Activated naive CD4-positive, alpha-beta T cell treated with anti-CD3 and anti-CD28 coated beads for 36 hours (primary cell): ENCODE measurements at regions not wholly inside any gene's neighbourhood (a gene's known extent, or its start where the extent isn't known, plus 50 kb on each side); places are given as distances from the start of the nearest gene placed in this dataset.
"Not testable (repeated sequence)": the region's sequence is repeated elsewhere in the genome, so short reads cannot be mapped to it uniquely, and the experiment has no call there.

ENCODE experiments used
- CTCF ChIA-PET: fragments of 350-600 bp; sonication (Branson Sonifier 250); formaldehyde crosslinking; loops from one replicate; lab custom pipeline; 2021; ENCODE audit warnings: antibody characterized with exemption; lab: Charles Lee
- DNase-seq: peaks from one replicate; pipeline ENCODE4 v3.0.0-alpha.2; 2020
- H3K27ac Mint-ChIP-seq: one replicate; pipeline ENCODE4 v1.8.0; 2021; ENCODE audit warnings: mild to moderate bottlenecking, mixed read lengths
- H3K27me3 Mint-ChIP-seq: one replicate; pipeline ENCODE4 v1.8.0; 2021; ENCODE audit warnings: low read depth, mixed read lengths
- H3K36me3 Mint-ChIP-seq: one replicate; pipeline ENCODE4 v1.8.0; 2021; ENCODE audit warnings: low read depth, mixed read lengths
- H3K4me1 Mint-ChIP-seq: one replicate; pipeline ENCODE4 v1.8.0; 2021; ENCODE audit warnings: low read depth, mixed read lengths
- H3K4me3 Mint-ChIP-seq: one replicate; pipeline ENCODE4 v1.8.0; 2021; ENCODE audit warnings: mild to moderate bottlenecking, moderate library complexity, mixed read lengths
- H3K9me3 Mint-ChIP-seq: one replicate; pipeline ENCODE4 v1.8.0; 2021; ENCODE audit warnings: mixed read lengths
- intact Hi-C: fragments of 100-400 bp; cut with micrococcal nuclease; formaldehyde crosslinking; loops from one replicate; pipeline ENCODE4 v1.15.1; 2023

DNA sequence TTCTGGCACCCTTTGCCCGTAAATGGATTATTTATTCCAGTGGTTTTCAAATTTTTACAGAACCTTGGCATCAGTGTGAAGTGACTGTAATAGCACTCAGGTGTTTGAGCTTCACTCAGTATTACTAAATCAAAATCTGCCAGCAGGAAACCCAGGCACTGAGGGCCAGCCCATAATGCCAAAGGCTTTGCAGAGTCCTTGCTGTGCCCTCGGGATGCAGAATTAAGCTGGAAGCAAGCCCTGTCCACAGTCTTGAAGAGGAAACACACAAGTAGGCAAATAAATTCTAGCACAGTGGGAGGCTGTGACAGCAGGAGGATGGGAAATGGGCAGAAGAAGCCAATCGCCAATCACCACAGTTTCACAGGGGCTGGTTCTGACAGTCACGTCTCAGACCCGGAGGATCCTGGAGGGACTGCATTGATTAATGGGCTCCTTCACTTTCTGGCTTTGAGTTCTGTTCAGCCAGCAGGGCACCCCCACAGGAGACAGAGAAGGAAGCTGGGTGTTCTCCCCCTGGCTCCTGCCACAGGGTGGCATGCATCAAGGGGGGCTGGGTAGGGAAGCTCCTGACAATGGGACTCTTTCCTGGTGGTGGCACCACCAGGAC lies 138.8 kb downstream of the MTNR1A start:
- Mint-ChIP-seq H3K9me3 (no peaks in the 10 kb centered on the region), H3K27ac (no peak overlapping the region), H3K4me1 (no peaks in the 10 kb centered on the region), H3K4me3 (no peak overlapping the region), H3K27me3 (peaks cover 9% of the 10 kb centered on the region), H3K36me3 (no peaks in the 10 kb centered on the region)
- intact Hi-C loops: no loop called here
- CTCF ChIA-PET: no interaction called here
- DNase-seq: no peak

DNA sequence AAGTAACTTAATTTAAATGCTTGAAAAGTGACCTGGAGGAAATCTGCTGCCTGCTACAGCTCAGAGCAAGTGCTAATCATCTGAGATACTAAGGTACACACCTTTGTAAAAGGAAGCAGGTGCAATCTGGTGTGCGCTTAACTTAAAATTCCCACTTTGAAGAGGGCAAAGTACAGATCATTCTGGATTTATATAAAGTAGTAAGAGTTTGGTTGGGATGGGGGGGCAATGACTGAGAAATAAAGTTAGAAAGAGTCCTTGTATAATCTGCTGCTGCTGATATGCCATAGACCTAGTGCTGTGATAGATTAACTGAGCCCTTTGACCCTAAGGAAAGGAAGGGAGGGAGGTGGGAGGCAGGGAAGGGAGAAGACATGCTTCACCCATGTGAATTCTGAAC lies 141.0 kb downstream of the MTNR1A start:
- DNase-seq: no peak
- Mint-ChIP-seq H3K4me1 (no peaks in the 10 kb centered on the region), H3K9me3 (no peaks in the 10 kb centered on the region), H3K27me3 (peaks cover 5% of the 10 kb centered on the region), H3K27ac (no peak overlapping the region), H3K36me3 (no peaks in the 10 kb centered on the region), H3K4me3 (no peak overlapping the region)
- CTCF ChIA-PET: no interaction called here
- intact Hi-C loops: no loop called here

DNA sequence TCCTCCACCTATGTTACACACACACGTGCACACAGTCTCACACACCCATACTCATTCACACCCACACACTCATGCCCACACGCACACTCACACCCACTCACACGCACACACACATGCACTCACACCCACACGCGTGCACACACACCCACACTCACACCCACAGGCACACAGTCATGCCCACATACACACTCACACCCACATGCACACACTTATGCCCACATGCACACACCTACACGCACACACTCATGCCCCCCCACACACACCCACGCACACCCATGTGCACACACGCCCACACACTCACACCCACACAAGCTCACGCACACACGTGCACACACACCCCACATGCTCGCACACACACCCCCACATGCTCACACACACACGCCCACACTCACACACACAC lies 140.0 kb downstream of the F11 start:
- H3K36me3 Mint-ChIP-seq: no peaks in the 10 kb centered on the region
- CTCF ChIA-PET: no interaction called here
- no peak overlapping the region for H3K4me3 Mint-ChIP-seq
- intact Hi-C loops: no loop called here
- peaks cover 10% of the 10 kb centered on the region for H3K27me3 Mint-ChIP-seq
- no peaks in the 10 kb centered on the region for H3K4me1 Mint-ChIP-seq
- no peak for DNase-seq
- no peak overlapping the region for H3K27ac Mint-ChIP-seq
- H3K9me3 Mint-ChIP-seq: no peaks in the 10 kb centered on the region

DNA sequence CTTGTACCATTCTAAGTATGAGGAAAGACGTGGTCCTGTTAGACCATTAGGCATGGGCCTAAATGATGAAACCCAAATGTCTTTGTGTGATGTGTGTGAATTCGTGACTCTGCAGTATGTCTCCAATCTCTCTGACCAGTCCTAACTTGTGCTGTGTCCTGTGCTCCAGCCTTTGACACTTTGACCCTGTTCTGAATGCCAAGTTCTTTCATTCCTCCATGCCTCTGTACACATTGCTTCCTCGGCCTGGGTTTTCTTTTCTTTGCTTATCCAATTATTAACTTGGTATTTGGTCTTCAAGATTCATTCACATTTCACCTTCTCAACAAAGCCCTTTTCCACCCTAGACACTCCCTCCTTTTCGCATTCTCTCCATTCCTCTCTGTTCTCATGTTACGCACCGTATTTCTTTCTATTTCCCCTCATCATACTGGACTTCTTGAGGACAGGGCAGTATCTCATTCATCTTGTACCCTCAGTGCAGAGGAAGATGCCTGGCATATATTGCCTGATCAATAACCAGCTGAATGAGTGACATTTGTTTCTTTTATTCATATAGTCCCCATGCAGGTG lies 138.7 kb downstream of the F11 start:
- H3K4me1 Mint-ChIP-seq: no peaks in the 10 kb centered on the region
- CTCF ChIA-PET: no interaction called here
- H3K4me3 Mint-ChIP-seq: no peak overlapping the region
- no peak overlapping the region for H3K27ac Mint-ChIP-seq
- H3K27me3 Mint-ChIP-seq: peaks cover 10% of the 10 kb centered on the region
- no peaks in the 10 kb centered on the region for H3K36me3 Mint-ChIP-seq
- intact Hi-C loops: no loop called here
- H3K9me3 Mint-ChIP-seq: no peaks in the 10 kb centered on the region
- no peak for DNase-seq

DNA sequence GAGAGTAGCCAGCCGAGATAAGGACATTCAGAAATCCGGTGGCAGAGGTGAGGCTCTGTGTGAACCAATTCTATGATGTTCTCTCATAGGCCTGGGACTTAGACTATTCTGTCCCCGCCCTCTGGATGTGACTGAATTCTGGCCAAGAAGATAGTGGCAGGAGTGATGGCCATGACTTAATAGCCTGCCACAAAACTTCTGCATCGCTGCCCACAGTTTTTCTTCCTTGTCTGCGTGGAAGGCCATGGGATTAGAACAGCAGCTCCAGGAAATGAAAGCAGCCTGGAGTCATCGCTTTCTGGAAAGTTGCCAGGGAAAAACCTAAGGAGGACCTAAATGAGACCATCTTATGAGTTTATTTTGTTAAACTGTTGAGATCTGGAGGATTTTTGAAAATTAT lies 134.7 kb downstream of the F11 start:
- H3K4me3 Mint-ChIP-seq: no peak overlapping the region
- no peaks in the 10 kb centered on the region for H3K4me1 Mint-ChIP-seq

DNA sequence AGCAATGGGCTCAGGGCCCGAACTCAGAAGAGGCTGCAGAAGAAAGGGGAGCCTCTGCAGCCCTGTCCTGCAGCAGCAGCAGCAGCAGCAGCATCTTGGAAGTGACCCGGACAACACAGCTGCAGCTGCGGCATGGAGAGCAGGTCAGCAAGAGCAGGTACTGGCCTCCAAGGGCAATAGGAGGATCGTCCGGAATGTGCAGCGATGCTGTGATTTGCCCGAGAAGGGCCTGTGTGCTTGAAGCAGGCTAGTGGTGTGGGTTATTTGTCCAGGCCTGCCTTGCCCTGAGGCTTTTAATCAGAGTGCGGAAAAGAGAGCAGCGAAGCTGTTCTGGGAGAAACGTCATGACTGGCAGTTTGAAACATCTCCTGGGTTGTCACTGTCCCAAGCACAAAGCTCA lies 126.0 kb downstream of the F11 start:
- no peak overlapping the region for H3K27ac Mint-ChIP-seq
- no peaks in the 10 kb centered on the region for H3K27me3 Mint-ChIP-seq
- H3K36me3 Mint-ChIP-seq: no peaks in the 10 kb centered on the region
- H3K9me3 Mint-ChIP-seq: no peaks in the 10 kb centered on the region
- CTCF ChIA-PET: no interaction called here
- intact Hi-C loops: no loop called here
- no peak for DNase-seq
- H3K4me1 Mint-ChIP-seq: no peaks in the 10 kb centered on the region
- H3K4me3 Mint-ChIP-seq: no peak overlapping the region

More for the DNA sequence above, 134.7 kb downstream of the F11 start:
- no peaks in the 10 kb centered on the region for H3K9me3 Mint-ChIP-seq
- no peaks in the 10 kb centered on the region for H3K36me3 Mint-ChIP-seq
- intact Hi-C loops: no loop called here
- no peak for DNase-seq
- CTCF ChIA-PET: no interaction called here
- no peak overlapping the region for H3K27ac Mint-ChIP-seq
- peaks cover 2% of the 10 kb centered on the region for H3K27me3 Mint-ChIP-seq

DNA sequence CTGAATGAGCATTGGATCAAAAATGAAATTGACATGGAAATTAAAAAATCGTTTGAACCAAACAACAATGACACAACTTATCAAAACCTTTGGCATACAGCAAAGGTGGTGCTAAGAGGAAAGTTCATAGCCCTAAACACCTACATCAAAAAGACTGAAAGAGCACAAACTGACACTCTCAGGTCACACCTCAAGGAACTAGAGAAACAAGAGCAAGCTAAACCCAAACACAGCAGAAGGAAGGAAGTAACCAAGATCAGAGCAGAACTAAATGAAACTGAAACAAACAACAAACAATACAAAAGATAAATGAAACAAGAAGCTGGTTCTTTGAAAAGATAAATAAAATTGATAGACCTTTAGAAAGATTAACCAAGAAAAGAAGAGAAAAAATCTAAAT lies 118.3 kb downstream of the F11 start:
- H3K4me3 Mint-ChIP-seq, DNase-seq, H3K9me3 Mint-ChIP-seq, H3K4me1 Mint-ChIP-seq, CTCF ChIA-PET, H3K27ac Mint-ChIP-seq, H3K36me3 Mint-ChIP-seq, H3K27me3 Mint-ChIP-seq, intact Hi-C loops: not testable (repeated sequence)

DNA sequence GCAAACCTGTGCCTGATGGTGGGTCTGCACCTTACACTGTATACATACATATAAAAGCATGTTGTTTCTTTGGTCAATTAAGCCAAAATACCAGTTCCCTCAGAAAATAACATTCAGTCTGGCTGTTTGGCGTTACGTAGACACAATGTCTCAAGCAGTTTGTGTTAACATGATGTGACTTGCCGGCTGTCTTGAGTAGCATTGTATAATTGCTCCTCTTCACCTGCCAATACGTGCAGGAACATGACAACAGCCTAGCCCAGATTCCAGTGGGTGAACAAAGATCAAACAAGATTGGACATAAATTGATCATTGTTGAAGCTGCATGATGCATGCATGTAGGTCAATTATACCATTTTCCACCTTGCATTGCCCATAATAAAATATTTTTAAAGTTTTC lies 102.3 kb downstream of the F11 start:
- Mint-ChIP-seq H3K4me1 (no peaks in the 10 kb centered on the region), H3K4me3 (no peak overlapping the region)

DNA sequence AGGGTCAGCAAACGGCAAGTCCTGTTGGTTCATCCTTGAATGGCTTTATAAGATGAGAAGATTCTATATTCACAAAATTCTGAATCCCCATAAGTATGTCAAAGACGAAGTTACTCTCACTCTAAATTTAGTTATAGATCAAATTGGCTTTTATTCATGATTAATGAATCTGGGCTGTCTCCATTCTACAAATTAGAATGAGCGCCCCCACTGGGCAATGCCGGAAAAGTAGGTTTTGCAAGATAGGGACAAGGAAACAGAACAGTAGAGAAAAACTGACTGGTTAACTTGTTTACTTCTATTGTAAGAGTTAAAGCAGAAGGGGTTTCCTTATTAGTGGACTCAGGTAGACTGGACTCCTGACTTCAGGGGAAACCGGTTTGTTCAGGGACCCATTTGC lies 100.3 kb downstream of the F11 start:
- H3K27me3 Mint-ChIP-seq: no peaks in the 10 kb centered on the region
- no peaks in the 10 kb centered on the region for H3K4me1 Mint-ChIP-seq
- H3K27ac Mint-ChIP-seq: no peak overlapping the region
- H3K4me3 Mint-ChIP-seq: no peak overlapping the region
- CTCF ChIA-PET: no interaction called here
- no peaks in the 10 kb centered on the region for H3K36me3 Mint-ChIP-seq
- H3K9me3 Mint-ChIP-seq: peaks cover 18% of the 10 kb centered on the region
- DNase-seq: no peak
- intact Hi-C loops: no loop called here

More for the DNA sequence above, 102.3 kb downstream of the F11 start:
- Mint-ChIP-seq H3K9me3 (peaks cover 18% of the 10 kb centered on the region), H3K36me3 (no peaks in the 10 kb centered on the region), H3K27me3 (no peaks in the 10 kb centered on the region), H3K27ac (no peak overlapping the region)
- intact Hi-C loops: no loop called here
- no peak for DNase-seq
- CTCF ChIA-PET: no interaction called here

DNA sequence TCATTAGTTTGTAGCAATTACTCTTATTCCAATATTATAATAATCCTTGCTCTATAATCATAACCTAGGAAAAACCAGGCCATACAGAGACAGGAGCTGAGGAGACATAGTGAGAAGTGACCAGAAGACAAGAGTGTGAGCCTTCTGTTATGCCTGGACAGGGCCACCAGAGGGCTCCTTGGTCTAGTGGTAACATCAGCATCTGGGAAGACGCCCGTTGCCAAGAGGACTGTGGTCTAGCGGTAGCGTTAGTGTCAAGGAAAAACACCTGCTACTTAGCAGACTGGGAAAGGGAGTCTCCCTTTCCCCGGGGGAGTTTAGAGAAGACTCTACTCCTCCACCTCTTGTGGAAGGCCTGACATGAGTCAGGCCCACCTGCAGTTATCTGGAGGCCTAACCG lies 97.0 kb downstream of the F11 start:
- peak; percentile 5 for DNase-seq
- H3K4me1 Mint-ChIP-seq, H3K4me3 Mint-ChIP-seq, H3K36me3 Mint-ChIP-seq, H3K27me3 Mint-ChIP-seq, H3K27ac Mint-ChIP-seq: not testable (repeated sequence)
- intact Hi-C loops: loop anchor here (2.0 kb wide), 1 partner anchor 224 kb away; no protein-coding TSS in a partner anchor
- H3K9me3 Mint-ChIP-seq: peaks cover 18% of the 10 kb centered on the region
- CTCF ChIA-PET: interaction anchor here (1.5 kb wide), 1 partner anchor 224 kb away, joined by 4 read pairs; no protein-coding TSS in a partner anchor

DNA sequence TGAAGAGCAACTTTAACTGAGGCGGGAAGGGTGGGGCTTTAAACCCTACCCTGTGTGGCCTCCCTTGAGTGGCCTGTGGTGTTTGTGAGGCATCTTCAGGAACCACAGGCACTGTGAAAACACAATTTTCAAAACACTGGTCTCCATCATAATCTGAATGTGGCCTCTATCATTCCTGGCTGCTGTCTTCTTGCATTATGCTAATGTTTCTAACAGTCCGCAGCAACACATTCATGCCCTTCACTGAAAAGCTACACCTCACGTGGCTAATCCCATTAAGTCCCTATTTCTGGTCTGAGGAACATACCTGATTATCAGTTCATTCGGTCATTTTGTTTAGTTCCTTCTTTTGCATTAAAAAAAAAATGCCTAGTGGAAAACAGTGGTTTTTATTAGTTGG lies 94.6 kb downstream of the F11 start:
- Mint-ChIP-seq H3K27me3 (no peaks in the 10 kb centered on the region), H3K9me3 (peaks cover 18% of the 10 kb centered on the region), H3K27ac (no peak overlapping the region), H3K36me3 (no peaks in the 10 kb centered on the region), H3K4me1 (no peaks in the 10 kb centered on the region), H3K4me3 (no peak overlapping the region)
- CTCF ChIA-PET: interaction anchor here (0.6 kb wide), 1 partner anchor 23 kb away, joined by 5 read pairs; no protein-coding TSS in a partner anchor
- DNase-seq: no peak
- intact Hi-C loops: no loop called here

DNA sequence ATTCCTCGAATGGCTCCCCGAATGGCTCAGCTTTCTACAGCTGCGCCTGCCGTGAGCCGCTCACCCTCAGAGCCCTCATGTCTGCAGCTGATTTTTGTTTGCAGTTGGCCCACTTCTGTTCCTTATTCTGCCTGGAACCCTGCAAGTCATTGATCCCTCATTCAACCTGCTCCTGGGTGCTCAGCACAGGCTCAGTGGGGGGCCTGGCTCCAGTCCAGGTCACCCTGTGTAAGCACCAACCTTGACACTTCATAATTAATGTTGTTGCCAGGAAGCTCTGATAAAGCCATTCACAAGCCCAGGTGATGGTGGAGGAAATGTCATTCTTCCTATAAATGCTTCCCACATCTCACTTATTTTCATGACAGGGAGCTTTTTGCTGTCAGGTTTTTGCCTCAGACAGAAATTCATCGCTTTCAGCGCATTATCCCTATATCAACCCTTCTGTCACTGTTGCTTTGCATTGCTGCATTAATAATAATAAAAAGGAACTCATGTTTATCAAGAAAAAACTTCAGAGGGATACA lies 85.7 kb downstream of the F11 start:
- intact Hi-C loops: no loop called here
- CTCF ChIA-PET: no interaction called here
- H3K27ac Mint-ChIP-seq: no peak overlapping the region
- no peaks in the 10 kb centered on the region for H3K4me1 Mint-ChIP-seq
- no peaks in the 10 kb centered on the region for H3K36me3 Mint-ChIP-seq
- H3K27me3 Mint-ChIP-seq: no peaks in the 10 kb centered on the region
- H3K4me3 Mint-ChIP-seq: no peak overlapping the region
- no peak for DNase-seq
- no peaks in the 10 kb centered on the region for H3K9me3 Mint-ChIP-seq

DNA sequence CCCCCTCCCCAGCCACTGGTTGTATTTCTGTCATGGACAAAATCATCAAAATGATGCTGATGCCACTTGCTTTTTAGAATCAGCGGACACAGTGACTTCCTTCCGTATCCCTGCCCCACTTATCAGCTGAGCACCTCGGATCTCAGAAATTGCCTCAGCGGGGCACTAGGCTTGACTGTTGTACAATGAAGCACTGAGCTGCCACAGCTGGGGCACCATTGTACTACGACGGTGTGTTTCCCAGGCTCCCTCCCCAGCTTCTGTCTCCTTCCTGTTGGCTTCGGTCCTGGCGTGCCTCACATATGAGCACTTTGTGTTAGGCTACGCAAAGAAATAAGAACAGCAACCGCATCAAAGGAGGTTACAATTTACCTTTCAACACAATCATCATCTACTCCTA lies 82.4 kb downstream of the F11 start:
- Mint-ChIP-seq H3K36me3 (no peaks in the 10 kb centered on the region), H3K27me3 (peaks cover 3% of the 10 kb centered on the region), H3K27ac (no peak overlapping the region), H3K4me1 (no peaks in the 10 kb centered on the region), H3K4me3 (no peak overlapping the region), H3K9me3 (no peaks in the 10 kb centered on the region)
- no peak for DNase-seq
- intact Hi-C loops: no loop called here
- CTCF ChIA-PET: no interaction called here
